ENCODE measurements at regions not wholly inside any gene's neighbourhood (a gene's known extent, or its start where the extent isn't known, plus 50 kb on each side); places are given as distances from the start of the nearest gene placed in this dataset.

DNA sequence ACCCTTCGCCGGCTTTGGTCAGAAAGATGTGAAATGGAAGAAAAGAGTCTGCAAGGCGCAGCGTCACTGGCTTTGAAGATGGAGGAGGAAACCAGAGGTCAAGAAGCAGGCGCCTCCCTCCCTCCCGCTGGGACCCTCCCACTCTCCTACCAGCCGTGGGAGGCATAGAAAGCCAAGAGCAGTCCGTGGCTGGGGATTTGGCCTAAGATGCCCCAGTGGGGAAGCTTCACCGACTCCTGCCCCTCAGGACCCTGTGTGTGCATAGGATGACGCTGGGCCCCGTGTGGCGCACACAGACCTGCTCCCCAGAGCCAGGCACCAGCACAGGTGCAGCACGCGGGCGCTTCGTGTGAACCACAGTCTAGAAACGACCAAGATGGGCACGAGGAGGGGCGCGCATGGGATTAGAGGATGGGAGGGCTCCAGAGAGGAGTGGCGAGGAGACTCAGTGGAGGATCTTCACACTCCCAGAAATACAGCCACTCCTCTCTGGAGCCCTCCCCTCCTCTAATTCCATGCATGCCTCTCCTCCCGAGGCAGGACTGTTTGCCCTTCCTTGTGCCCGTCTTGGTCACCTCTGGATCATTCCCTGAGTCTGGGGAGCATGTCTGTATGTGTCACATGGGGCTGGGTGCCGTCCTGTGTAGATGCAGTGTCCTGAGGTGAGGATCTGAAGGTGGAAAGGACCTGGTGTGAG lies 194.3 kb downstream of the TEX29 start:
- TF ChIP-seq EZH2 (IDR thresholded peaks at IDR 0.05; ENCODE audit: borderline replicate concordance, insufficient read depth, low read length, poor library complexity, severe bottlenecking) (no peak), RAD21 (conservative IDR thresholded peaks at IDR 0.05) (no peak)
